Lower leg skin (tissue), 4 donors: ENCODE measurements at regions not wholly inside any gene's neighbourhood (a gene's known extent, or its start where the extent isn't known, plus 50 kb on each side); places are given as distances from the start of the nearest gene placed in this dataset.
"Not testable (repeated sequence)": the region's sequence is repeated elsewhere in the genome, so short reads cannot be mapped to it uniquely, and the experiment has no call there.

ENCODE experiments used
- DNase-seq, 2 donors: peaks; one replicate each; pipeline ENCODE4 v3.0.0-alpha.2; 2019; ENCODE audit warnings: low spot score in 2 of 2
- H3K4me3 ChIP-seq: fragments of 200-600 bp; sonication (generic); 2 replicates; pipeline ENCODE4 v1.5.1; 2017; ENCODE audit warnings: mild to moderate bottlenecking, low read depth; ENCODE audit not compliant: poor library complexity, severe bottlenecking
- CTCF ChIP-seq, 3 donors: fragments of 450-650 bp; IDR thresholded peaks; one replicate each; pipeline ENCODE4 v1.5.1; 2016; ENCODE audit warnings: antibody characterized with exemption in 3 of 3, mild to moderate bottlenecking in 3 of 3, moderate library complexity in 2 of 3
- POLR2A ChIP-seq, 2 donors: fragments of 450-650 bp; IDR thresholded peaks; one replicate each; pipeline ENCODE4 v1.6.1; 2016 to 2017; ENCODE audit warnings: antibody characterized with exemption in 2 of 2, mild to moderate bottlenecking in 1 of 2, moderate library complexity in 1 of 2
- WGBS, 2 donors: methylation state at CpG; one replicate each; pipeline ENCODE4 v1.1.5; 2018; 5-methylcytosine and 5-hydroxymethylcytosine counted together
- intact Hi-C: fragments of 100-400 bp; cut with DNase I; formaldehyde crosslinking; loops from one replicate; pipeline ENCODE4 v1.15.0; 2023; ENCODE audit warnings: low total_unique reads

DNA sequence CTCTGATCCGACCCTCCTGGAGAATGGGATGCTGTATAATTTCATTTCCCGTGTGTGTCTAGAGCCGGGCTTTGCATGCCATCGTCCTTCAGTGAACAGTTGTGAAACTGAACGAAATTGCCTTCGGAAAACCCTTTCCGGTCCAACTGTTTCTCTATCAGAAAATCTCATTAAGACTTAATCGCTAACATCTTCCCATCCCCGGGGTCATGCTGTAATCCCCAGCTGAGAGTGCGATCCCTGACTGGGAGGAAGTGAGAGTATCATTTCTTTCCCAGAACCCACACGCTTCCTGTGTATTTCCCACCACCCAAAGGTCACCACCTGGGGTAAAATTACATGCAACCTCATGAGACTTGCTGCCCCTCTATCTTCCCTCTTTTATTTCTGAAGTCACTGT lies 75.6 kb upstream of the RBFOX1 start:
- intact Hi-C loops, result no loop called here
- TF ChIP-seq POLR2A (IDR thresholded peaks at IDR 0.05) (no peak), CTCF (IDR thresholded peaks at IDR 0.05) (no peak)
- 74 to 86% methylated on average over 11 of the region's 11 CpGs for WGBS, 2 donors
- H3K4me3 ChIP-seq, result no peak overlapping the region
- DNase-seq, result no peak

DNA sequence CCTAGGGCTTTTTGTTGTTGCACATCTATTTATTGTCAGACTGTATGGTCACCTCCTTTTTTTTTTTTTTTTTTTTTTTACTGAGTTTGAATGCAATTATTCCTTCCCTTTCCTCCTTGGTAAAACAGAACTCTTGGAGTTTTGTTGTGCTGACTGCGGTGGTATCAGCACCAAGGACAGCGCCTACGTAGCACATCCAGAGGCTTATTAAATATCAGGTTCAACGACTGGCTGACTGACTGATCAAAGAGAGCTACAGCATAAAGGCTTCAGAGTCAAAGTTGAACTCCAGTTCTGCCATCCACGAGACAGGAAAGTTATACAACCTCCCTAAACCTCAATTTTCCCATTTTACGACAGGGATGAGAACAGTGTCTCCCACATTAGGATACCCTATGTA lies 86.1 kb upstream of the RBFOX1 start:
- DNase-seq, result no peak
- 32 to 34% methylated on average over 6 of the region's 6 CpGs for WGBS, 2 donors
- intact Hi-C loops, result no loop called here
- no peak overlapping the region for H3K4me3 ChIP-seq
- TF ChIP-seq POLR2A (IDR thresholded peaks at IDR 0.05) (no peak), CTCF (IDR thresholded peaks at IDR 0.05) (no peak)

- no peak for TF ChIP-seq POLR2A (IDR thresholded peaks at IDR 0.05)
- no peak for TF ChIP-seq CTCF (IDR thresholded peaks at IDR 0.05)
- intact Hi-C loops, result no loop called here
- WGBS, 2 donors, result 72 to 75% methylated on average over 2 of the region's 2 CpGs
- DNase-seq, result no peak
- H3K4me3 ChIP-seq, result no peak overlapping the region
These were observed 93.1 kb upstream of the RBFOX1 start for GRCh38 chr16:7239547-7239946.

- 62 to 66% methylated on average over 6 of the region's 6 CpGs for WGBS, 2 donors
- H3K4me3 ChIP-seq, result no peak overlapping the region
- DNase-seq, result no peak
- intact Hi-C loops, result no loop called here
- TF ChIP-seq POLR2A (IDR thresholded peaks at IDR 0.05) (no peak), CTCF (IDR thresholded peaks at IDR 0.05) (no peak)
These were observed 95.7 kb upstream of the RBFOX1 start for GRCh38 chr16:7236824-7237410.

DNA sequence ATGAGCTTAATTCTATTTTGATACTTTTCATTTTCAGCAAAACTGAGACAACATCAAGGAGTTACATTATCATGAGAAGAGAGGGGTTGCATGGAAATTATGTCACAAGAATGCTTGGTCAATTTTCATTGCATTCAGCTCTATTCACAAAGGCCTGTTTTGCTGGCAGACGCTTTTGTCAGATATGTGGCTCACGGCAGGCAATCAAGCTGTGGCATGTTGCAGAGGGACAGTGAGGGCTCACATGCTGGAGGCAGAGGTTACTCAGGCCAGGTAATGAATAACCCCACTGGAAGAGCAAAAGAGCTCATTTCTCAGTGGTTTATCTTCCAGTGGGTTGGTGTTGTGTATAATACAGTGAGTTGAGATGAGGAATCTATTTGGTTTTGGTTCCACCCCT lies 98.7 kb upstream of the RBFOX1 start:
- DNase-seq, result no peak
- 40 to 54% methylated on average over 2 of the region's 2 CpGs for WGBS, 2 donors
- TF ChIP-seq POLR2A (IDR thresholded peaks at IDR 0.05) (no peak), CTCF (IDR thresholded peaks at IDR 0.05) (no peak)

GRCh38 chr16:7231762-7232161 lies 100.9 kb upstream of the RBFOX1 start:
- no peak for DNase-seq
- TF ChIP-seq CTCF (IDR thresholded peaks at IDR 0.05) (no peak), POLR2A (IDR thresholded peaks at IDR 0.05) (no peak)
- no peak overlapping the region for H3K4me3 ChIP-seq
- intact Hi-C loops, result no loop called here
- 87 to 88% methylated on average over 5 of the region's 5 CpGs for WGBS, 2 donors

More for the DNA sequence above, 98.7 kb upstream of the RBFOX1 start:
- H3K4me3 ChIP-seq, result no peak overlapping the region
- intact Hi-C loops, result no loop called here

DNA sequence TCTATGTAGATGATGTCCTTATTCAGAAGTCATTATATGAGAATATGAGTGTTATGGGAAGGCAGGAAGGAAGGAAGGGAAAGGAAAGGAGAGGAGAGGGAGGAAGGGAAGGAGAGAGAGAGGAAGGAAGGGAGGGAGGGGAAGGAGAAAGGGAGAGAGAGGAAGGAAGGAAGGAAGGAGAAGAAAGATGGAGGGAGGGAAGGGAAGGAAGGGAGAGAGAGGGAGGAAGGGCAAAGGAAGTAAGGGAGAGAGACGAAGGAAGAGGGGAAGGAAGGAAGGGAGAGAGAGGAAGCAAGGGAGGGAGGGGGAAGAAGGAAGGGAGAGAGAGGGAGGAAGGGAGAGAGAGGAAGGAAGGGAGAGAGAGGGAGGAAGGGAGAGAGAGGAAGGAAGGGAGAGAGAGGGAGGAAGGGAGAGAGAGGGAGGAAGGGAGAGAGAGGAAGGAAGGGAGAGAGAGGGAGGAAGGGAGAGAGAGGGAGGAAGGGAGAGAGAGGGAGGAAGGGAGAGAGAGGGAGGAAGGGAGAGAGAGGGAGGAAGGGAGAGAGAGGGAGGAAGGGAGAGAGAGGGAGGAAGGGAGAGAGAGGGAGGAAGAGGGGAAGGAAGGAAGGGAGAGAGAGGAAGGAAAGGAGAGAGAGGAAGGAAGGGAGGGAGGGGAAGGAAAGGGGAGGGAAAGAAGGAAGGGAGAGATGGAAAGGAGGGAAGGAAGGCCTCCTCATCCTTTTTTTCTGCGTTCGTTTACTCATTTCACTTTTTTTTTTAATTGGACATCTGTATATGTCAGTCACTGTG lies 103.0 kb upstream of the RBFOX1 start:
- DNase-seq, intact Hi-C loops, H3K4me3 ChIP-seq: not testable (repeated sequence)
- WGBS, 2 donors, result 73 to 81% methylated on average over 3 of the region's 3 CpGs
